ENCODE measurements at regions not wholly inside any gene's neighbourhood (a gene's known extent, or its start where the extent isn't known, plus 50 kb on each side); places are given as distances from the start of the nearest gene placed in this dataset.

GRCh38 chr13:111584101-111584672 is 263.7 kb downstream of the TEX29 start:
- no peaks in the 10 kb centered on the region for H3K4me1 ChIP-seq
- DNase-seq: no peak
- no peak overlapping the region for H3K27ac ChIP-seq (replicated peaks)
- H3K4me3 ChIP-seq: no peak overlapping the region
- no peaks in the 10 kb centered on the region for H3K36me3 ChIP-seq
- intact Hi-C loops (cut with micrococcal nuclease): no loop called here
- TF ChIP-seq CTCF (IDR thresholded peaks at IDR 0.05; ENCODE audit: borderline replicate concordance): no peak
- peaks cover 16% of the 10 kb centered on the region for H3K9me3 ChIP-seq (replicated peaks)
- H3K27me3 ChIP-seq (ENCODE audit: low read depth): peaks cover 72% of the 10 kb centered on the region

GRCh38 chr13:111584870-111585269 is 264.4 kb downstream of the TEX29 start:
- Histone ChIP-seq H3K4me1 (no peaks in the 10 kb centered on the region), H3K36me3 (no peaks in the 10 kb centered on the region), H3K27me3 (ENCODE audit: low read depth) (peaks cover 72% of the 10 kb centered on the region), H3K27ac (replicated peaks) (no peak overlapping the region), H3K9me3 (replicated peaks) (peaks cover 10% of the 10 kb centered on the region), H3K4me3 (no peak overlapping the region)
- intact Hi-C loops (cut with micrococcal nuclease): no loop called here
- no peak for DNase-seq
- TF ChIP-seq CTCF (IDR thresholded peaks at IDR 0.05; ENCODE audit: borderline replicate concordance): no peak

- no peaks in the 10 kb centered on the region for H3K4me1 ChIP-seq
- H3K27ac ChIP-seq (replicated peaks): no peak overlapping the region
- TF ChIP-seq CTCF (IDR thresholded peaks at IDR 0.05; ENCODE audit: borderline replicate concordance): no peak
- peaks cover 66% of the 10 kb centered on the region for H3K27me3 ChIP-seq (ENCODE audit: low read depth)
- H3K9me3 ChIP-seq (replicated peaks): no peaks in the 10 kb centered on the region
- no peak for DNase-seq
- intact Hi-C loops (cut with micrococcal nuclease): no loop called here
- no peaks in the 10 kb centered on the region for H3K36me3 ChIP-seq
- H3K4me3 ChIP-seq: no peak overlapping the region
These were observed 265.8 kb downstream of the TEX29 start for GRCh38 chr13:111586291-111586690.

- Histone ChIP-seq H3K4me3 (no peak overlapping the region), H3K9me3 (replicated peaks) (no peaks in the 10 kb centered on the region), H3K27ac (replicated peaks) (no peak overlapping the region), H3K36me3 (no peaks in the 10 kb centered on the region), H3K4me1 (no peaks in the 10 kb centered on the region), H3K27me3 (ENCODE audit: low read depth) (peaks cover 58% of the 10 kb centered on the region)
- TF ChIP-seq CTCF (IDR thresholded peaks at IDR 0.05; ENCODE audit: borderline replicate concordance): no peak
- intact Hi-C loops (cut with micrococcal nuclease): no loop called here
- DNase-seq: no peak
These were observed 266.8 kb downstream of the TEX29 start for GRCh38 chr13:111587249-111587648.

GRCh38 chr13:111589321-111589720 is 268.9 kb downstream of the TEX29 start:
- TF ChIP-seq CTCF (IDR thresholded peaks at IDR 0.05; ENCODE audit: borderline replicate concordance): no peak
- intact Hi-C loops (cut with micrococcal nuclease): no loop called here
- Histone ChIP-seq H3K9me3 (replicated peaks) (peaks cover 5% of the 10 kb centered on the region), H3K27me3 (ENCODE audit: low read depth) (peaks cover 45% of the 10 kb centered on the region), H3K4me1 (no peaks in the 10 kb centered on the region), H3K4me3 (no peak overlapping the region), H3K27ac (replicated peaks) (no peak overlapping the region), H3K36me3 (no peaks in the 10 kb centered on the region)
- DNase-seq: no peak
